GM12875 (cell line): ENCODE measurements at regions not wholly inside any gene's neighbourhood (a gene's known extent, or its start where the extent isn't known, plus 50 kb on each side); places are given as distances from the start of the nearest gene placed in this dataset.

Experiments
- H3K4me3 ChIP-seq: one replicate; pipeline ENCODE4 v1.5.1; 2011; ENCODE audit warnings: low read depth, low read length, control low read depth
- CTCF ChIP-seq: IDR thresholded peaks from 2 replicates; pipeline ENCODE4 v1.5.1; 2011; ENCODE audit warnings: low read depth, mild to moderate bottlenecking, control low read depth, inconsistent platforms, low read length, moderate library complexity, borderline replicate concordance; ENCODE audit not compliant: insufficient read depth

GRCh38 chr18:45519411-45520280 lies 95.6 kb upstream of the SLC14A2 start:
- H3K4me3 ChIP-seq, result no peak overlapping the region
- TF ChIP-seq CTCF, result no peak

- no peak overlapping the region for H3K4me3 ChIP-seq
- no peak for TF ChIP-seq CTCF
These were observed 94.1 kb upstream of the SLC14A2 start for GRCh38 chr18:45521136-45521535.

GRCh38 chr18:45521777-45522176 lies 93.5 kb upstream of the SLC14A2 start:
- no peak overlapping the region for H3K4me3 ChIP-seq
- TF ChIP-seq CTCF, result no peak

GRCh38 chr18:45522371-45522770 lies 92.9 kb upstream of the SLC14A2 start:
- TF ChIP-seq CTCF, result no peak
- H3K4me3 ChIP-seq, result no peak overlapping the region

GRCh38 chr18:45525301-45525700 lies 90.0 kb upstream of the SLC14A2 start:
- H3K4me3 ChIP-seq, result no peak overlapping the region
- TF ChIP-seq CTCF, result no peak

GRCh38 chr18:45526114-45526841 lies 89.0 kb upstream of the SLC14A2 start:
- H3K4me3 ChIP-seq, result no peak overlapping the region
- no peak for TF ChIP-seq CTCF

- no peak overlapping the region for H3K4me3 ChIP-seq
- TF ChIP-seq CTCF, result no peak
These were observed 87.4 kb upstream of the SLC14A2 start for GRCh38 chr18:45527891-45528290.
